ENCODE measurements at regions not wholly inside any gene's neighbourhood (a gene's known extent, or its start where the extent isn't known, plus 50 kb on each side); places are given as distances from the start of the nearest gene placed in this dataset.

DNA sequence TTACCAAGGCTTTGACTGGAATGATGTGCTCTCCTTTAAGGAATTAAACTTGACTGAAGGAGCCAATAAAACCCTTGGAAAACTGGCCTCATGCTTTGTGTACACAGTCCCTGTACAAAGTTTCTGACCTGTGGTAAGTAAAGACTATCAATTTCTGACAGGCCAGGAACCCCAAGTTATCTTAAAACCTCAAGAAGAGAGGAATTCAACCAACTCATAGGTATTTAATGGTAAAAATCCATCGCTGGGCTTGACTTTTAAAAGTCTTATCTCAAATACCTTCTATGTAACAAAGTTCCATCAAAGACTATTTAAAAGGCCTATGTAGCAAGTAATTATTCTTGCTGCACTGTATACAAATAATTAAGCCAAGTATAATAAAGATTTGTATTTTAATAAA, 103.7 kb upstream of the TENT5D start (continued):
- TF ChIP-seq, protein P1, sequence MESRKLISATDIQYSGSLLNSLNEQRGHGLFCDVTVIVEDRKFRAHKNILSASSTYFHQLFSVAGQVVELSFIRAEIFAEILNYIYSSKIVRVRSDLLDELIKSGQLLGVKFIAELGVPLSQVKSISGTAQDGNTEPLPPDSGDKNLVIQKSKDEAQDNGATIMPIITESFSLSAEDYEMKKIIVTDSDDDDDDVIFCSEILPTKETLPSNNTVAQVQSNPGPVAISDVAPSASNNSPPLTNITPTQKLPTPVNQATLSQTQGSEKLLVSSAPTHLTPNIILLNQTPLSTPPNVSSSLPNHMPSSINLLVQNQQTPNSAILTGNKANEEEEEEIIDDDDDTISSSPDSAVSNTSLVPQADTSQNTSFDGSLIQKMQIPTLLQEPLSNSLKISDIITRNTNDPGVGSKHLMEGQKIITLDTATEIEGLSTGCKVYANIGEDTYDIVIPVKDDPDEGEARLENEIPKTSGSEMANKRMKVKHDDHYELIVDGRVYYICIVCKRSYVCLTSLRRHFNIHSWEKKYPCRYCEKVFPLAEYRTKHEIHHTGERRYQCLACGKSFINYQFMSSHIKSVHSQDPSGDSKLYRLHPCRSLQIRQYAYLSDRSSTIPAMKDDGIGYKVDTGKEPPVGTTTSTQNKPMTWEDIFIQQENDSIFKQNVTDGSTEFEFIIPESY (IDR thresholded peaks at IDR 0.05): no peak

DNA sequence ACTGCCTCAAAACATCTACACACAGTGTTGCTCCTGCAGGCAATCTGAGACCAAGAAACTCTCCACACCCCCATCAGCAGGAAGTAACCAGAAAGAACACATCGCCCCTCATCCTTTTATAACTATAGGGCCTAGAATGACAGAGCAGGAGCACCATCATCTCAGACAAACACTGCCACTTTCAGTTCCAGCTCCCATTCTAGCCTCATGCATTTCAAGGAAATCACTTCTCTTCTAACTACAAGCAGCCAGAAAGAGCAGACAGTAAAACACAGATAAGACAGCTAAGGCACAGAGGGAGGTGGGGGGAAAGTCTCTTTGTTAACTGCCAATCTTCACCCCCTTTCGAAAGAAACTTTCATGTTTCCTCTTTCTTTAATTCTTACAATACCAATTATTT, 102.6 kb upstream of the TENT5D start:
- H3K9me3 ChIP-seq (replicated peaks; ENCODE audit: control insufficient read depth, insufficient read depth, low read length): no peaks in the 10 kb centered on the region
- H3K79me2 ChIP-seq (ENCODE audit: control insufficient read depth, insufficient read depth, low read length): no peaks in the 10 kb centered on the region
- H3K27ac ChIP-seq (ENCODE audit: control insufficient read depth, insufficient read depth): no peak overlapping the region
- in situ Hi-C loops (cut with MboI): no loop called here
- no peak overlapping the region for H3K9ac ChIP-seq (ENCODE audit: control insufficient read depth, insufficient read depth, low read length)
- RAD21 ChIA-PET (ENCODE audit: unreplicated experiment): no interaction called here
- no peaks in the 10 kb centered on the region for H3K36me3 ChIP-seq (ENCODE audit: control insufficient read depth in 2 of 2, insufficient read depth in 2 of 2, low read length in 1 of 2)
- no peaks in the 10 kb centered on the region for H3K27me3 ChIP-seq (replicated peaks in 1 of 2; ENCODE audit: control insufficient read depth in 2 of 2, insufficient read depth in 2 of 2, low read length in 1 of 2)
- POLR2A ChIA-PET: no interaction called here
- 44% methylated on average over 2 of the region's 2 CpGs for WGBS (ENCODE audit: insufficient coverage, insufficient replicate concordance, low lambda C conversion rate, missing lambda C conversion rate)
- DNase-seq (ENCODE audit: low read depth, low spot score): no peak
- no peaks in the 10 kb centered on the region for H4K20me1 ChIP-seq (ENCODE audit: control insufficient read depth, insufficient read depth)
- TF ChIP-seq YY1 (IDR thresholded peaks at IDR 0.05; ENCODE audit: low read depth, low read length) (no peak), KLF5 (IDR thresholded peaks at IDR 0.05; ENCODE audit: partially characterized antibody) (no peak), BMI1 (IDR thresholded peaks at IDR 0.05; ENCODE audit: borderline replicate concordance) (no peak), KDM1A (IDR thresholded peaks at IDR 0.05; ENCODE audit: borderline replicate concordance) (no peak), TCF12 (IDR thresholded peaks at IDR 0.05; ENCODE audit: low read depth, low read length) (no peak), PAX8 (IDR thresholded peaks at IDR 0.05) (no peak), CBX3 (IDR thresholded peaks at IDR 0.05; ENCODE audit: borderline replicate concordance, low read depth) (no peak)
- TF ChIP-seq, protein P2, sequence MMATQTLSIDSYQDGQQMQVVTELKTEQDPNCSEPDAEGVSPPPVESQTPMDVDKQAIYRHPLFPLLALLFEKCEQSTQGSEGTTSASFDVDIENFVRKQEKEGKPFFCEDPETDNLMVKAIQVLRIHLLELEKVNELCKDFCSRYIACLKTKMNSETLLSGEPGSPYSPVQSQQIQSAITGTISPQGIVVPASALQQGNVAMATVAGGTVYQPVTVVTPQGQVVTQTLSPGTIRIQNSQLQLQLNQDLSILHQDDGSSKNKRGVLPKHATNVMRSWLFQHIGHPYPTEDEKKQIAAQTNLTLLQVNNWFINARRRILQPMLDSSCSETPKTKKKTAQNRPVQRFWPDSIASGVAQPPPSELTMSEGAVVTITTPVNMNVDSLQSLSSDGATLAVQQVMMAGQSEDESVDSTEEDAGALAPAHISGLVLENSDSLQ (IDR thresholded peaks at IDR 0.05): no peak
- TF ChIP-seq, protein P3, sequence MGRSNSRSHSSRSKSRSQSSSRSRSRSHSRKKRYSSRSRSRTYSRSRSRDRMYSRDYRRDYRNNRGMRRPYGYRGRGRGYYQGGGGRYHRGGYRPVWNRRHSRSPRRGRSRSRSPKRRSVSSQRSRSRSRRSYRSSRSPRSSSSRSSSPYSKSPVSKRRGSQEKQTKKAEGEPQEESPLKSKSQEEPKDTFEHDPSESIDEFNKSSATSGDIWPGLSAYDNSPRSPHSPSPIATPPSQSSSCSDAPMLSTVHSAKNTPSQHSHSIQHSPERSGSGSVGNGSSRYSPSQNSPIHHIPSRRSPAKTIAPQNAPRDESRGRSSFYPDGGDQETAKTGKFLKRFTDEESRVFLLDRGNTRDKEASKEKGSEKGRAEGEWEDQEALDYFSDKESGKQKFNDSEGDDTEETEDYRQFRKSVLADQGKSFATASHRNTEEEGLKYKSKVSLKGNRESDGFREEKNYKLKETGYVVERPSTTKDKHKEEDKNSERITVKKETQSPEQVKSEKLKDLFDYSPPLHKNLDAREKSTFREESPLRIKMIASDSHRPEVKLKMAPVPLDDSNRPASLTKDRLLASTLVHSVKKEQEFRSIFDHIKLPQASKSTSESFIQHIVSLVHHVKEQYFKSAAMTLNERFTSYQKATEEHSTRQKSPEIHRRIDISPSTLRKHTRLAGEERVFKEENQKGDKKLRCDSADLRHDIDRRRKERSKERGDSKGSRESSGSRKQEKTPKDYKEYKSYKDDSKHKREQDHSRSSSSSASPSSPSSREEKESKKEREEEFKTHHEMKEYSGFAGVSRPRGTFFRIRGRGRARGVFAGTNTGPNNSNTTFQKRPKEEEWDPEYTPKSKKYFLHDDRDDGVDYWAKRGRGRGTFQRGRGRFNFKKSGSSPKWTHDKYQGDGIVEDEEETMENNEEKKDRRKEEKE (IDR thresholded peaks at IDR 0.05): no peak
- TF ChIP-seq, protein P4, sequence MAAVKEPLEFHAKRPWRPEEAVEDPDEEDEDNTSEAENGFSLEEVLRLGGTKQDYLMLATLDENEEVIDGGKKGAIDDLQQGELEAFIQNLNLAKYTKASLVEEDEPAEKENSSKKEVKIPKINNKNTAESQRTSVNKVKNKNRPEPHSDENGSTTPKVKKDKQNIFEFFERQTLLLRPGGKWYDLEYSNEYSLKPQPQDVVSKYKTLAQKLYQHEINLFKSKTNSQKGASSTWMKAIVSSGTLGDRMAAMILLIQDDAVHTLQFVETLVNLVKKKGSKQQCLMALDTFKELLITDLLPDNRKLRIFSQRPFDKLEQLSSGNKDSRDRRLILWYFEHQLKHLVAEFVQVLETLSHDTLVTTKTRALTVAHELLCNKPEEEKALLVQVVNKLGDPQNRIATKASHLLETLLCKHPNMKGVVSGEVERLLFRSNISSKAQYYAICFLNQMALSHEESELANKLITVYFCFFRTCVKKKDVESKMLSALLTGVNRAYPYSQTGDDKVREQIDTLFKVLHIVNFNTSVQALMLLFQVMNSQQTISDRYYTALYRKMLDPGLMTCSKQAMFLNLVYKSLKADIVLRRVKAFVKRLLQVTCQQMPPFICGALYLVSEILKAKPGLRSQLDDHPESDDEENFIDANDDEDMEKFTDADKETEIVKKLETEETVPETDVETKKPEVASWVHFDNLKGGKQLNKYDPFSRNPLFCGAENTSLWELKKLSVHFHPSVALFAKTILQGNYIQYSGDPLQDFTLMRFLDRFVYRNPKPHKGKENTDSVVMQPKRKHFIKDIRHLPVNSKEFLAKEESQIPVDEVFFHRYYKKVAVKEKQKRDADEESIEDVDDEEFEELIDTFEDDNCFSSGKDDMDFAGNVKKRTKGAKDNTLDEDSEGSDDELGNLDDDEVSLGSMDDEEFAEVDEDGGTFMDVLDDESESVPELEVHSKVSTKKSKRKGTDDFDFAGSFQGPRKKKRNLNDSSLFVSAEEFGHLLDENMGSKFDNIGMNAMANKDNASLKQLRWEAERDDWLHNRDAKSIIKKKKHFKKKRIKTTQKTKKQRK (IDR thresholded peaks at IDR 0.05; ENCODE audit: low read depth, low read length): no peak
- BruUV-seq (replicated peaks): no TSS peak
- SMC1A ChIA-PET (ENCODE audit: uncharacterized antibody, unreplicated experiment): no interaction called here
- FAIRE-seq: no peak
- no peak overlapping the region for H3K4me3 ChIP-seq
- no peak overlapping the region for H2AFZ ChIP-seq (ENCODE audit: control insufficient read depth, low read depth, low read length)
- intact Hi-C loops (cut with micrococcal nuclease; ENCODE audit: unreplicated experiment): no loop called here
- H3K4me1 ChIP-seq (ENCODE audit: control insufficient read depth, insufficient read depth, low read length): no peaks in the 10 kb centered on the region
- H3K4me2 ChIP-seq (ENCODE audit: control insufficient read depth, insufficient read depth): no peak overlapping the region
- ATAC-seq: no peak
- CTCF ChIA-PET: no interaction called here

Measured in GM12878 (cell line).